ENCODE measurements at regions not wholly inside any gene's neighbourhood (a gene's known extent, or its start where the extent isn't known, plus 50 kb on each side); places are given as distances from the start of the nearest gene placed in this dataset.
"Not testable (repeated sequence)": the region's sequence is repeated elsewhere in the genome, so short reads cannot be mapped to it uniquely, and the experiment has no call there.

- no peaks in the 10 kb centered on the region for H3K27me3 ChIP-seq
- H3K4me3 ChIP-seq = no peak overlapping the region
- intact Hi-C loops (cut with DNase I) = no loop called here
- H3K36me3 ChIP-seq = no peaks in the 10 kb centered on the region
- DNase-seq (ENCODE audit: low spot score in 2 of 2) = no peak
- H3K9me3 ChIP-seq = no peaks in the 10 kb centered on the region
- TF ChIP-seq, protein P1, sequence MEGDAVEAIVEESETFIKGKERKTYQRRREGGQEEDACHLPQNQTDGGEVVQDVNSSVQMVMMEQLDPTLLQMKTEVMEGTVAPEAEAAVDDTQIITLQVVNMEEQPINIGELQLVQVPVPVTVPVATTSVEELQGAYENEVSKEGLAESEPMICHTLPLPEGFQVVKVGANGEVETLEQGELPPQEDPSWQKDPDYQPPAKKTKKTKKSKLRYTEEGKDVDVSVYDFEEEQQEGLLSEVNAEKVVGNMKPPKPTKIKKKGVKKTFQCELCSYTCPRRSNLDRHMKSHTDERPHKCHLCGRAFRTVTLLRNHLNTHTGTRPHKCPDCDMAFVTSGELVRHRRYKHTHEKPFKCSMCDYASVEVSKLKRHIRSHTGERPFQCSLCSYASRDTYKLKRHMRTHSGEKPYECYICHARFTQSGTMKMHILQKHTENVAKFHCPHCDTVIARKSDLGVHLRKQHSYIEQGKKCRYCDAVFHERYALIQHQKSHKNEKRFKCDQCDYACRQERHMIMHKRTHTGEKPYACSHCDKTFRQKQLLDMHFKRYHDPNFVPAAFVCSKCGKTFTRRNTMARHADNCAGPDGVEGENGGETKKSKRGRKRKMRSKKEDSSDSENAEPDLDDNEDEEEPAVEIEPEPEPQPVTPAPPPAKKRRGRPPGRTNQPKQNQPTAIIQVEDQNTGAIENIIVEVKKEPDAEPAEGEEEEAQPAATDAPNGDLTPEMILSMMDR (IDR thresholded peaks at IDR 0.05) = no peak
- no peak overlapping the region for H3K27ac ChIP-seq
- H3K4me1 ChIP-seq = peaks cover 7 to 24% of the 10 kb centered on the region in 2 donors
These were observed 83.0 kb downstream of the GADD45G start for GRCh38 chr9:89687848-89688247.

DNA sequence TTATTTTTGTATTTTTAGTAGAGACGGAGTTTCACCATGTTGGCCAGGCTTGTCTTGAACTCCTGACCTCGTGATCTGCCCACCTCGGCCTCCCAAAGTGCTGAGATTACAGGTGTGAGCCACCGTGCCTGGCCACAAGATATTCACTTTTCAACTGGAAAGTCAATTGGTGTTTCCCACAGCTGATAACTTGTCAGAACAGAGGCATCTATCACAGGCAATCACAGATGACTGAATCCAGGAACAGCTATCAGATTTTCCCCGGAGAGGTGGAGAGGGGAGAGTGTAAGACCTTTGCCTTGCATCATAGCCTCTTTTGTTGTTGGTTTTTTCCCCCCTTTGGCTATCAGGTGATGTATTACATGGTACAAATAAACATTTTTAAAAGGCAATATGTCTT is 84.5 kb downstream of the GADD45G start:
- intact Hi-C loops (cut with DNase I); H3K9me3 ChIP-seq; H3K27me3 ChIP-seq; H3K27ac ChIP-seq; DNase-seq (ENCODE audit: low spot score in 2 of 2); H3K4me3 ChIP-seq; H3K36me3 ChIP-seq: not testable (repeated sequence)
- peaks cover 7 to 13% of the 10 kb centered on the region in 2 donors for H3K4me1 ChIP-seq

DNA sequence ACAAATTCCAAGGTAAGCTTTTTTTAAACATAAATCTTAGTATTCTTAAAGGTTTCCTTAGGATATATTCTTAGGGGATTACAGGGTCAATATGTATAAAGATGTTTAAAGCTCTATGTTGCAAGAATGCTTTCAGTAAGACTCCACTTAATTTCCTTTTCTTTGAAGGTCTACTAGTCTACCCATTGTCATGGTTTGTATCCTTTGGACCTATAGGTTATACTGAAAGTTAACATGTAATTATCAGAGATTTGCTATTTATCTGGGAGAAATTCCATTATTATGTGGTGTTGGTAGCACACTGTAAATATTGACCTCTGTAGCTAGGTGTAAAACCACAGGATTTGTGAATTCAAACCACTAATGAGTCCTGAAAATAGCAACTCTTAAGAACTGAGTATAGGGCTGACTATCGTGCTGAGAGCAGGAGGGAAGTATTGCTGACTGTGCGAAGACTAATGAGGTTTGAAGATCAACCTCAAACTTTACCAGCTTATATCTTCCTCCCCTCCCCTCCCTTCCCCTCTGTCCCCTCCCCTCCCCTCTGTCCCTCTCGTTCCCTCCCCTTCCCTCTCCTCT is 85.6 kb downstream of the GADD45G start:
- no peak overlapping the region for H3K4me3 ChIP-seq
- peaks cover 4 to 5% of the 10 kb centered on the region in 2 donors for H3K4me1 ChIP-seq
- no peaks in the 10 kb centered on the region for H3K36me3 ChIP-seq
- no peak for DNase-seq (ENCODE audit: low spot score in 2 of 2)
- no peaks in the 10 kb centered on the region for H3K9me3 ChIP-seq
- H3K27me3 ChIP-seq = no peaks in the 10 kb centered on the region
- TF ChIP-seq, protein P1 (IDR thresholded peaks at IDR 0.05) = no peak
- no peak overlapping the region for H3K27ac ChIP-seq
- intact Hi-C loops (cut with DNase I) = no loop called here

DNA sequence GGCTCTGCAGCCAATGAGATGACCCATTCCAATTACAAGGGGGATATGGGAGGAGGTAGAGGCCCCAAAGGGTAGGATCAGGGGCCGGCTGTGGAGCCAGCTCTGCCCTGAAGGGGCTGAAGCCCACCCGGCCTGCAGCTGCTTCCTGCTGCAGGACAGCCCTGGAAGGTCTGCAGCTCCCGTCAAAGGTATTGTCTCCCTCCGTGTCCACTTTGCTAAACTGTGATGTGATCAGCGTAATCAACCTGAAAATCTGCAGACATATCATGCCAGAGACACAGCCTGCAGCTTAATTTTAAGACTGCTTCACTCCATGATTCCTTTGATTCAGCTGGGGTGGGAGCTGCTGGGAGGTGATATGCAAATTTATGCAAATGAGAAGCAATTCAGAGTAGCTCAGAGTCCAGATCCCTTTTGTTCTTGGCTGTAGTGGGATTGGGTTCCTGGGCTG is 90.7 kb downstream of the GADD45G start:
- DNase-seq (ENCODE audit: low spot score in 2 of 2) = no peak
- Histone ChIP-seq H3K4me1 (no peaks in the 10 kb centered on the region), H3K36me3 (no peaks in the 10 kb centered on the region), H3K9me3 (no peaks in the 10 kb centered on the region), H3K4me3 (no peak overlapping the region), H3K27ac (no peak overlapping the region), H3K27me3 (no peaks in the 10 kb centered on the region)
- intact Hi-C loops (cut with DNase I) = no loop called here
- TF ChIP-seq, protein P1 (IDR thresholded peaks at IDR 0.05) = no peak

DNA sequence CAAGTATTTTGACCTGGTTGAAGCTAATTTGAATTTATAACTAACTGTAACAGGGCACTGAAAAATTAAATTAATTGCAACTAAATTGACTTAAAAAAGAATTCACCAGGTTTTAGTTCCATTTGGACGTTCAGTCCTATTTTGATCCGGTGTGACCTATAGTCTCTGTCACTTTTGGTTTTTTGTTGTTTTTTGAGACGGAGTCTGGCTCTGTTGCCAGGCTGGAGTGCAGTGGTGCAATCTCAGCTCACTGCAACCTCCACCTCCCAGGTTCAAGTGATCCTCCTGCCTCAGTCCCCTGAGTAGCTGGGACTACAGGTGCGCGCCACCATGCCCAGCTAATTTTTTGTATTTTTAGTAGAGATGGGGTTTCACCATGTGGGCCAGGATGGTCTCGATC is 91.2 kb downstream of the GADD45G start:
- intact Hi-C loops (cut with DNase I); H3K4me1 ChIP-seq: not testable (repeated sequence)

DNA sequence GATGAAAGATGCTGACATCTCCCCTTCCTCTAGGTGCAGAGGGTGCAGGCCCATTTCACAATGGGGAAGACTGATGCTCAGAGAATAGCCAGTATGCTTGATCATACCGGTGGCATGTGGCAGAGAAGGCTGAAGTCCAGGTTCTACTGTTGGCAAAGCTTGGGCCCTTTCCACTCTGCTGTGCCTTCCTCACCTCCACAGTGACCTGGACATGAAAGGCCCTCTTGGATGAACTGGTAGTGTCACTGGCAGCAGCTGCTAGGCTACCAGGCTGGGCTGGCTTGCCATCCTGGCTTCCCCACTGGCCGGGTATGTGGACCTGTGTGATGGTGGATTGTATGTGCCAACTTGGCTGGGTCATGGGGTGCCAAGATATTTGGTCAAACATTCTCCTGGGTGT is 92.0 kb downstream of the GADD45G start:
- intact Hi-C loops (cut with DNase I) = no loop called here
- H3K4me1 ChIP-seq = no peaks in the 10 kb centered on the region
- no peak overlapping the region for H3K27ac ChIP-seq
- TF ChIP-seq, protein P1 (IDR thresholded peaks at IDR 0.05) = no peak
- H3K4me3 ChIP-seq = no peak overlapping the region
- no peaks in the 10 kb centered on the region for H3K27me3 ChIP-seq
- DNase-seq (ENCODE audit: low spot score in 2 of 2) = no peak
- H3K9me3 ChIP-seq = no peaks in the 10 kb centered on the region
- H3K36me3 ChIP-seq = no peaks in the 10 kb centered on the region

More for the DNA sequence above, 91.2 kb downstream of the GADD45G start:
- H3K27ac ChIP-seq; H3K9me3 ChIP-seq; H3K36me3 ChIP-seq; DNase-seq (ENCODE audit: low spot score in 2 of 2); H3K4me3 ChIP-seq; H3K27me3 ChIP-seq: not testable (repeated sequence)

DNA sequence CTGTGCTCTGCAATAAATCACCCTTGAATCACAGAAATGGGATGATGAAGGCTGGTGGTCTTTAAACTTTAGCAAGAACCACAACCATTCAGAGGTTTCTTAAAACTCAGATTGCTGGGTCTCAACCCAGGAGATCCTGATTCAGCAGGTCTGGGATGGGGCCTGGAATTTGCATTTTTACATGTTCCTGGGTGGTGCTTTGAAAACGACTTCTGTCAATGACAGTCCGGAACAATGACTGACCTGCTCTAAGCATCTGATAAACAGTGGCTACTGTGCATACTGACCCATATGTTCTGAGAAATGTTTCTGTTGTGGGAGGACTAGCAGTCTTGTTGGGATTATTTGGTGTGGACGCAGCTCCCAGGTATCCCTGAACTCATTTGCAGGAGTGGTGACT is 92.7 kb downstream of the GADD45G start:
- TF ChIP-seq, protein P1 (IDR thresholded peaks at IDR 0.05) = no peak
- Histone ChIP-seq H3K27me3 (no peaks in the 10 kb centered on the region), H3K9me3 (no peaks in the 10 kb centered on the region), H3K4me1 (no peaks in the 10 kb centered on the region), H3K27ac (no peak overlapping the region), H3K36me3 (no peaks in the 10 kb centered on the region), H3K4me3 (no peak overlapping the region)
- intact Hi-C loops (cut with DNase I) = no loop called here
- no peak for DNase-seq (ENCODE audit: low spot score in 2 of 2)

All from ascending aorta (tissue), 2 donors.